HepG2 (cell line): ENCODE measurements at regions not wholly inside any gene's neighbourhood (a gene's known extent, or its start where the extent isn't known, plus 50 kb on each side); places are given as distances from the start of the nearest gene placed in this dataset.

Experiments used
- FOXJ3 ChIP-seq: sonication (generic); formaldehyde crosslinking; IDR thresholded peaks from 2 replicates; pipeline ENCODE4 v1.4.0; 2020; ENCODE audit warnings: missing genetic modification reagents, mild to moderate bottlenecking, borderline replicate concordance
- PAX8 ChIP-seq: sonication (generic); formaldehyde crosslinking; IDR thresholded peaks from 2 replicates; pipeline ENCODE4 v1.8.0; 2022; ENCODE audit warnings: mild to moderate bottlenecking, missing genetic modification reagents, borderline replicate concordance
- ZNF260 ChIP-seq: sonication (generic); formaldehyde crosslinking; IDR thresholded peaks from 2 replicates; pipeline ENCODE4 v1.4.0; 2020; ENCODE audit warnings: missing genetic modification reagents, low read depth, mild to moderate bottlenecking, borderline replicate concordance
- ZNF776 ChIP-seq: sonication (generic); formaldehyde crosslinking; IDR thresholded peaks from 2 replicates; pipeline ENCODE4 v1.4.0; 2020; ENCODE audit warnings: mild to moderate bottlenecking, missing genetic modification reagents
- TF ChIP-seq, protein P1 (sequence below): IDR thresholded peaks from 2 replicates; pipeline ENCODE4 v1.6.1; 2012; ENCODE audit warnings: low read length, improper control_type of control experiment
- TF ChIP-seq, protein P2 (sequence below): sonication (generic); formaldehyde crosslinking; IDR thresholded peaks from 2 replicates; pipeline ENCODE4 v1.8.1; 2023; ENCODE audit warnings: mild to moderate bottlenecking, missing genetic modification reagents
- TF ChIP-seq, protein P3 (sequence below): sonication (generic); formaldehyde crosslinking; IDR thresholded peaks from 2 replicates; pipeline ENCODE4 v1.5.0; 2020; ENCODE audit warnings: missing genetic modification reagents, mild to moderate bottlenecking, borderline replicate concordance

DNA sequence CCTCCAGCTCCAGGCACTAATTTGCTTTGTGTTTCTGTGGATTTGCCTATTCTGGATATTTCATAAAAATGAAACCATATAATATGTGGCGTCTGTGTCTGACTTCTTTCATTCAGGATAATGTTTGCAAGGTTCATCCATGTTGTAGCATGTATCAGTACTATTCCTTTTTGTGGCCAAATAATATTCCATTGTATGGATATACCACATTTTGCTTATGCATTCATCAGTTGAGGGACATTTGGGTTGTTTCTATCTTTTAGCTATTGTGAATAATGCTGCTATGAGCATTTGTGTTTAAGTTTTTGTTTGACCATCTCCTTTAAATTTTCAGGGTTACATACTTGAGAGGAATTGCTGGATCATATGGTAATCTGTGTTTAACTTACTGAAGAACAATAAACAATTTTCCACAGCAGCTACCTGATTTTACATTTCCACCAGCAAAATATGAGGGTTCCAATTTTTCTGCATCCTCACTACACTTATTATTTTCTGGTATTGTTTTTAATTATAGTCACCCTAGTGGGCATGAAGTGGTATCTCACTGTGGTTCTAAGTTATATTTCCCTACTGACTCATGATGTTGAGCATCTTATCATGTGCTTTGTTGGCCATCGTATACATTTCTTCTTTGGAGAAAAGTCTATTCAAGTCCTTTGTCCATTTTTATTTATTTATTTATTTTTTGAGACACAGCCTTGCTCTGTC, 63.9 kb downstream of the GCNT4 start (continued):
- TF ChIP-seq ZNF260 (CRISPR knock-in tag) (no peak), FOXJ3 (CRISPR knock-in tag) (no peak), ZNF776 (CRISPR knock-in tag) (no peak), PAX8 (CRISPR knock-in tag) (no peak)
- TF ChIP-seq, protein P1, sequence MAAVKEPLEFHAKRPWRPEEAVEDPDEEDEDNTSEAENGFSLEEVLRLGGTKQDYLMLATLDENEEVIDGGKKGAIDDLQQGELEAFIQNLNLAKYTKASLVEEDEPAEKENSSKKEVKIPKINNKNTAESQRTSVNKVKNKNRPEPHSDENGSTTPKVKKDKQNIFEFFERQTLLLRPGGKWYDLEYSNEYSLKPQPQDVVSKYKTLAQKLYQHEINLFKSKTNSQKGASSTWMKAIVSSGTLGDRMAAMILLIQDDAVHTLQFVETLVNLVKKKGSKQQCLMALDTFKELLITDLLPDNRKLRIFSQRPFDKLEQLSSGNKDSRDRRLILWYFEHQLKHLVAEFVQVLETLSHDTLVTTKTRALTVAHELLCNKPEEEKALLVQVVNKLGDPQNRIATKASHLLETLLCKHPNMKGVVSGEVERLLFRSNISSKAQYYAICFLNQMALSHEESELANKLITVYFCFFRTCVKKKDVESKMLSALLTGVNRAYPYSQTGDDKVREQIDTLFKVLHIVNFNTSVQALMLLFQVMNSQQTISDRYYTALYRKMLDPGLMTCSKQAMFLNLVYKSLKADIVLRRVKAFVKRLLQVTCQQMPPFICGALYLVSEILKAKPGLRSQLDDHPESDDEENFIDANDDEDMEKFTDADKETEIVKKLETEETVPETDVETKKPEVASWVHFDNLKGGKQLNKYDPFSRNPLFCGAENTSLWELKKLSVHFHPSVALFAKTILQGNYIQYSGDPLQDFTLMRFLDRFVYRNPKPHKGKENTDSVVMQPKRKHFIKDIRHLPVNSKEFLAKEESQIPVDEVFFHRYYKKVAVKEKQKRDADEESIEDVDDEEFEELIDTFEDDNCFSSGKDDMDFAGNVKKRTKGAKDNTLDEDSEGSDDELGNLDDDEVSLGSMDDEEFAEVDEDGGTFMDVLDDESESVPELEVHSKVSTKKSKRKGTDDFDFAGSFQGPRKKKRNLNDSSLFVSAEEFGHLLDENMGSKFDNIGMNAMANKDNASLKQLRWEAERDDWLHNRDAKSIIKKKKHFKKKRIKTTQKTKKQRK, result no peak
- TF ChIP-seq, protein P2, sequence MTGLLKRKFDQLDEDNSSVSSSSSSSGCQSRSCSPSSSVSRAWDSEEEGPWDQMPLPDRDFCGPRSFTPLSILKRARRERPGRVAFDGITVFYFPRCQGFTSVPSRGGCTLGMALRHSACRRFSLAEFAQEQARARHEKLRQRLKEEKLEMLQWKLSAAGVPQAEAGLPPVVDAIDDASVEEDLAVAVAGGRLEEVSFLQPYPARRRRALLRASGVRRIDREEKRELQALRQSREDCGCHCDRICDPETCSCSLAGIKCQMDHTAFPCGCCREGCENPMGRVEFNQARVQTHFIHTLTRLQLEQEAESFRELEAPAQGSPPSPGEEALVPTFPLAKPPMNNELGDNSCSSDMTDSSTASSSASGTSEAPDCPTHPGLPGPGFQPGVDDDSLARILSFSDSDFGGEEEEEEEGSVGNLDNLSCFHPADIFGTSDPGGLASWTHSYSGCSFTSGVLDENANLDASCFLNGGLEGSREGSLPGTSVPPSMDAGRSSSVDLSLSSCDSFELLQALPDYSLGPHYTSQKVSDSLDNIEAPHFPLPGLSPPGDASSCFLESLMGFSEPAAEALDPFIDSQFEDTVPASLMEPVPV, result no peak
- TF ChIP-seq, protein P3, sequence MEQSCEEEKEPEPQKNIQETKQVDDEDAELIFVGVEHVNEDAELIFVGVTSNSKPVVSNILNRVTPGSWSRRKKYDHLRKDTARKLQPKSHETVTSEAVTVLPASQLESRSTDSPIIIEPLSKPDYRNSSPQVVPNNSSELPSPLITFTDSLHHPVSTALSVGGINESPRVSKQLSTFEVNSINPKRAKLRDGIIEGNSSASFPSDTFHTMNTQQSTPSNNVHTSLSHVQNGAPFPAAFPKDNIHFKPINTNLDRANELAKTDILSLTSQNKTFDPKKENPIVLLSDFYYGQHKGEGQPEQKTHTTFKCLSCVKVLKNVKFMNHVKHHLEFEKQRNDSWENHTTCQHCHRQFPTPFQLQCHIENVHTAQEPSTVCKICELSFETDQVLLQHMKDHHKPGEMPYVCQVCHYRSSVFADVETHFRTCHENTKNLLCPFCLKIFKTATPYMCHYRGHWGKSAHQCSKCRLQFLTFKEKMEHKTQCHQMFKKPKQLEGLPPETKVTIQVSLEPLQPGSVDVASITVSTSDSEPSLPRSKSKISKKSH (CRISPR knock-in tag), result no peak
- TF ChIP-seq, all 625 proteins: peak for 0
